Mesenchymal stem cell (in vitro differentiated cells and primary cell): ENCODE measurements at regions not wholly inside any gene's neighbourhood (a gene's known extent, or its start where the extent isn't known, plus 50 kb on each side); places are given as distances from the start of the nearest gene placed in this dataset.

Experiments used
- DNase-seq: peaks from one replicate; pipeline ENCODE4 v3.0.0-alpha.2; 2013
- H2AFZ ChIP-seq: one replicate; pipeline ENCODE4 v1.6.1; 2013; ENCODE audit warnings: low read depth, mild to moderate bottlenecking, control low read depth, inconsistent platforms, low read length, moderate library complexity
- H2AK5ac ChIP-seq: 2 replicates; pipeline ENCODE4 v1.6.1; 2013; ENCODE audit warnings: low read length, moderate library complexity, mild to moderate bottlenecking, inconsistent platforms; ENCODE audit not compliant: severe bottlenecking
- H2BK120ac ChIP-seq: one replicate; pipeline ENCODE4 v1.6.1; 2013; ENCODE audit warnings: low read depth, mild to moderate bottlenecking, inconsistent platforms, low read length, moderate library complexity
- H2BK12ac ChIP-seq, 2 experiments: one replicate each; pipeline ENCODE4 v1.6.1; 2013; ENCODE audit warnings: inconsistent platforms in 2 of 2, low read length in 2 of 2, mild to moderate bottlenecking in 2 of 2, moderate library complexity in 2 of 2, control low read depth in 1 of 2
- H2BK15ac ChIP-seq: one replicate; pipeline ENCODE4 v1.6.1; 2013; ENCODE audit warnings: mild to moderate bottlenecking, low read depth, inconsistent platforms; ENCODE audit not compliant: poor library complexity, severe bottlenecking
- H2BK5ac ChIP-seq: 2 replicates; pipeline ENCODE4 v1.6.1; 2013; ENCODE audit warnings: low read depth, mild to moderate bottlenecking, low read length, control low read depth, inconsistent platforms; ENCODE audit not compliant: poor library complexity, severe bottlenecking
- H3K14ac ChIP-seq, 2 experiments: one replicate each; pipeline ENCODE4 v1.6.1; 2013; ENCODE audit warnings: inconsistent platforms in 2 of 2, low read length in 2 of 2, control low read depth in 1 of 2, mild to moderate bottlenecking in 1 of 2, moderate library complexity in 1 of 2
- H3K18ac ChIP-seq, 2 experiments: one replicate each; pipeline ENCODE4 v1.6.1; 2013; ENCODE audit warnings: inconsistent platforms in 2 of 2, low read length in 2 of 2, control low read depth in 1 of 2, low read depth in 1 of 2, mild to moderate bottlenecking in 1 of 2
- H3K23ac ChIP-seq, 2 experiments: one replicate each; pipeline ENCODE4 v1.6.1; 2013; ENCODE audit warnings: inconsistent platforms in 2 of 2, low read length in 2 of 2, mild to moderate bottlenecking in 2 of 2, moderate library complexity in 2 of 2, control low read depth in 1 of 2
- H3K27ac ChIP-seq: 2 replicates; pipeline ENCODE4 v1.5.1; 2013; ENCODE audit warnings: mild to moderate bottlenecking, moderate library complexity, low read length, control low read depth, inconsistent platforms; ENCODE audit not compliant: poor library complexity, severe bottlenecking
- H3K27me3 ChIP-seq, 2 experiments: 2 replicates each; pipeline versions ENCODE4 v1.6.1 to v1.7.0; 2013; ENCODE audit warnings: low read length in 2 of 2, mild to moderate bottlenecking in 2 of 2, moderate library complexity in 2 of 2, control low read depth in 1 of 2, inconsistent platforms in 1 of 2; ENCODE audit not compliant: control insufficient read depth in 1 of 2, insufficient read depth in 1 of 2
- H3K36me3 ChIP-seq, 2 experiments: 2 replicates each; pipeline versions ENCODE4 v1.6.1 to v1.7.0; 2013; ENCODE audit warnings: low read length in 2 of 2, control low read depth in 1 of 2, inconsistent platforms in 1 of 2, low read depth in 1 of 2, mild to moderate bottlenecking in 1 of 2; ENCODE audit not compliant: insufficient read depth in 2 of 2, control insufficient read depth in 1 of 2
- H3K4ac ChIP-seq, 2 experiments: one replicate each; pipeline ENCODE4 v1.6.1; 2013; ENCODE audit warnings: inconsistent platforms in 2 of 2, low read length in 2 of 2, mild to moderate bottlenecking in 2 of 2, moderate library complexity in 2 of 2, control low read depth in 1 of 2, low read depth in 1 of 2
- H3K4me1 ChIP-seq: 2 replicates; pipeline ENCODE4 v1.6.1; 2013; ENCODE audit warnings: low read depth, low read length, control low read depth; ENCODE audit not compliant: control insufficient read depth, insufficient read depth
- H3K4me2 ChIP-seq: 2 replicates; pipeline ENCODE4 v1.6.1; 2013; ENCODE audit warnings: low read length, mild to moderate bottlenecking, inconsistent platforms; ENCODE audit not compliant: poor library complexity, severe bottlenecking
- H3K4me3 ChIP-seq, 2 experiments: 2 replicates each; pipeline versions ENCODE4 v1.5.1 to v1.7.0; 2013; ENCODE audit warnings: low read length in 2 of 2, mild to moderate bottlenecking in 2 of 2, control low read depth in 1 of 2, low read depth in 1 of 2; ENCODE audit not compliant: insufficient read depth in 1 of 2
- H3K79me1 ChIP-seq: replicated peaks from 2 replicates; pipeline ENCODE4 v1.6.1; 2013; ENCODE audit warnings: mild to moderate bottlenecking, control low read depth, low read length, inconsistent platforms; ENCODE audit not compliant: poor library complexity, severe bottlenecking
- H3K9ac ChIP-seq: 2 replicates; pipeline ENCODE4 v1.7.0; 2013; ENCODE audit warnings: mild to moderate bottlenecking, low read length, moderate library complexity
- H3K9me3 ChIP-seq: 2 replicates; pipeline ENCODE4 v1.7.0; 2013; ENCODE audit warnings: mild to moderate bottlenecking, low read length; ENCODE audit not compliant: control insufficient read depth
- H4K8ac ChIP-seq: one replicate; pipeline ENCODE4 v1.6.1; 2013; ENCODE audit warnings: inconsistent platforms, mild to moderate bottlenecking, low read length, moderate library complexity
- H4K91ac ChIP-seq: one replicate; pipeline ENCODE4 v1.6.1; 2013; ENCODE audit warnings: mild to moderate bottlenecking, low read length, inconsistent platforms
- WGBS: methylation state at CpG from one replicate; pipeline ENCODE4 v1.1.7; 2013; ENCODE audit warnings: mixed read lengths; 5-methylcytosine and 5-hydroxymethylcytosine counted together

GRCh38 chr4:126395664-126396063 is 1080.9 kb downstream of the FAT4 start:
- no peak overlapping the region for H4K8ac ChIP-seq
- H3K36me3 ChIP-seq: no peaks in the 10 kb centered on the region
- H2BK5ac ChIP-seq: no peak overlapping the region
- H2AFZ ChIP-seq: no peak overlapping the region
- no peak overlapping the region for H3K4me3 ChIP-seq
- DNase-seq: peak; percentile 14
- H2BK15ac ChIP-seq: peak overlapping the region; percentile 30
- no peak overlapping the region for H3K27ac ChIP-seq
- no peaks in the 10 kb centered on the region for H3K27me3 ChIP-seq
- H3K18ac ChIP-seq: no peak overlapping the region
- no peaks in the 10 kb centered on the region for H3K9me3 ChIP-seq
- no peaks in the 10 kb centered on the region for H3K4me1 ChIP-seq
- H3K4me2 ChIP-seq: no peak overlapping the region
- H3K4ac ChIP-seq: no peak overlapping the region
- H4K91ac ChIP-seq: no peak overlapping the region
- H3K79me1 ChIP-seq: no peaks in the 10 kb centered on the region
- no peak overlapping the region for H2BK12ac ChIP-seq
- H3K23ac ChIP-seq: no peak overlapping the region
- H3K14ac ChIP-seq: no peak overlapping the region
- no peak overlapping the region for H2AK5ac ChIP-seq
- H3K9ac ChIP-seq: no peak overlapping the region
- 100% methylated on average over 1 of the region's 2 CpGs for WGBS
- H2BK120ac ChIP-seq: no peak overlapping the region

- no peak overlapping the region for H4K91ac ChIP-seq
- H2BK120ac ChIP-seq: no peak overlapping the region
- H2AFZ ChIP-seq: no peak overlapping the region
- H3K9me3 ChIP-seq: no peaks in the 10 kb centered on the region
- H2BK12ac ChIP-seq: no peak overlapping the region
- no peak overlapping the region for H3K4me3 ChIP-seq
- H3K9ac ChIP-seq: no peak overlapping the region
- no peak overlapping the region for H2BK15ac ChIP-seq
- no peak overlapping the region for H3K14ac ChIP-seq
- no peak overlapping the region for H3K27ac ChIP-seq
- DNase-seq: no peak
- no peak overlapping the region for H3K4me2 ChIP-seq
- no peaks in the 10 kb centered on the region for H3K27me3 ChIP-seq
- no peak overlapping the region for H2BK5ac ChIP-seq
- H3K79me1 ChIP-seq: no peaks in the 10 kb centered on the region
- H3K23ac ChIP-seq: no peak overlapping the region
- WGBS: 96% methylated on average over 3 of the region's 3 CpGs
- H3K4me1 ChIP-seq: no peaks in the 10 kb centered on the region
- H3K18ac ChIP-seq: no peak overlapping the region
- H3K4ac ChIP-seq: no peak overlapping the region
- no peak overlapping the region for H2AK5ac ChIP-seq
- H3K36me3 ChIP-seq: no peaks in the 10 kb centered on the region
- no peak overlapping the region for H4K8ac ChIP-seq
Measured at GRCh38 chr4:126396121-126396520, 1081.4 kb downstream of the FAT4 start.

- Histone ChIP-seq H2BK120ac (no peak overlapping the region), H3K36me3 (no peaks in the 10 kb centered on the region), H3K23ac (no peak overlapping the region), H3K14ac (peak overlapping the region in 1 of 2 experiments; percentile 29), H3K9me3 (no peaks in the 10 kb centered on the region), H4K91ac (no peak overlapping the region), H3K9ac (no peak overlapping the region), H3K18ac (no peak overlapping the region), H3K27me3 (no peaks in the 10 kb centered on the region), H3K4ac (no peak overlapping the region), H3K79me1 (no peaks in the 10 kb centered on the region), H2BK12ac (no peak overlapping the region), H3K4me2 (no peak overlapping the region), H3K4me3 (no peak overlapping the region), H2AK5ac (no peak overlapping the region), H3K4me1 (no peaks in the 10 kb centered on the region), H2BK5ac (no peak overlapping the region), H2BK15ac (no peak overlapping the region), H3K27ac (no peak overlapping the region), H2AFZ (no peak overlapping the region), H4K8ac (no peak overlapping the region)
- DNase-seq: no peak
- 100% methylated on average over 1 of the region's 1 CpG for WGBS
Measured at GRCh38 chr4:126396703-126397102, 1081.9 kb downstream of the FAT4 start.

GRCh38 chr4:126404549-126404948 is 1089.8 kb downstream of the FAT4 start:
- Histone ChIP-seq H3K27me3 (no peaks in the 10 kb centered on the region), H3K14ac (peak overlapping the region in 1 of 2 experiments; percentile 38)
- WGBS: 81% methylated on average over 1 of the region's 1 CpG

More at GRCh38 chr4:126404549-126404948, 1089.8 kb downstream of the FAT4 start:
- Histone ChIP-seq H3K36me3 (no peaks in the 10 kb centered on the region), H2AK5ac (no peak overlapping the region), H2BK5ac (no peak overlapping the region), H3K9ac (no peak overlapping the region), H2BK120ac (no peak overlapping the region), H3K9me3 (no peaks in the 10 kb centered on the region), H3K4me3 (no peak overlapping the region), H4K8ac (peak overlapping the region; percentile 10), H3K23ac (no peak overlapping the region), H4K91ac (peak overlapping the region; percentile 61), H2BK15ac (no peak overlapping the region), H3K79me1 (no peaks in the 10 kb centered on the region), H2BK12ac (peak overlapping the region; percentile 37 to 49), H3K4me1 (peaks cover 1% of the 10 kb centered on the region), H2AFZ (peak overlapping the region; percentile 54), H3K27ac (no peak overlapping the region), H3K4ac (peak overlapping the region in 1 of 2 experiments; percentile 17), H3K18ac (peak overlapping the region; percentile 44 to 45), H3K4me2 (no peak overlapping the region)
- DNase-seq: no peak
